AG04449 (cell line): ENCODE measurements at regions not wholly inside any gene's neighbourhood (a gene's known extent, or its start where the extent isn't known, plus 50 kb on each side); places are given as distances from the start of the nearest gene placed in this dataset.

Experiments used
- CTCF ChIA-PET: fragments of 350-600 bp; formaldehyde crosslinking; extraction: SDS; loops from one replicate; lab custom pipeline; 2021; ENCODE audit warnings: antibody characterized with exemption; lab: Yijun Ruan, JAX
- POLR2A ChIA-PET: fragments of 400-600, 350-600 bp; formaldehyde crosslinking; extraction: SDS; loops from one replicate; lab custom pipeline; 2020; ENCODE audit warnings: antibody characterized with exemption, inconsistent platforms; lab: Yijun Ruan, JAX
- DNase-seq: peaks from one replicate; pipeline ENCODE4 v3.0.0-alpha.2; 2010; ENCODE audit warnings: low read depth, low spot score
- H3K4me3 ChIP-seq: 2 replicates; pipeline ENCODE4 v1.5.1; 2011; ENCODE audit warnings: low read depth, mild to moderate bottlenecking, control low read depth, low read length
- TF ChIP-seq, protein P1 (sequence below): IDR thresholded peaks from one replicate; pipeline ENCODE4 v1.5.1; 2011; ENCODE audit warnings: mild to moderate bottlenecking, moderate library complexity, low read length, control low read depth, inconsistent platforms; ENCODE audit not compliant: insufficient read depth; ENCODE audit errors: missing control alignments

DNA sequence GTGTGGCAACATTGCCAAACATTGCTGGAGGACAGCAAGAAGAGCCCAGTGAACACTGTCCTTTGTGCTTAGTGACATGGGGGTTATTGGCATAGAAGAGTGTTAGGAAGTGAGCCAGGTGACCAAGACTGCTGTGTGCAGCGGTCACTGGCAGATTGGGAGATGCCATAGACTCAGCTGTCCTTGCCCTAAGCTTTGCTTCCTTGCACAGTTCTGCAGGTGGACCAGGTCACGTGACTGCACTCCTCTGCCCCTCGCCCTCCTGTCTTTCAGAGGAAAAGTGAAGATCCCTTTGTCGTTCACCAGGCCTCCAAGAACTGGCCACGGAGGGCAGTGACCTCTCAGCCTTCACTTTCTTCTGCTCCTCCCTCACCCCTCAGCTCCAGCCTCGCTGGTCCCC, 215.6 kb upstream of the SMIM21 start:
- CTCF ChIA-PET: no interaction called here
- POLR2A ChIA-PET: no interaction called here
- H3K4me3 ChIP-seq: no peak overlapping the region
- TF ChIP-seq, protein P1, sequence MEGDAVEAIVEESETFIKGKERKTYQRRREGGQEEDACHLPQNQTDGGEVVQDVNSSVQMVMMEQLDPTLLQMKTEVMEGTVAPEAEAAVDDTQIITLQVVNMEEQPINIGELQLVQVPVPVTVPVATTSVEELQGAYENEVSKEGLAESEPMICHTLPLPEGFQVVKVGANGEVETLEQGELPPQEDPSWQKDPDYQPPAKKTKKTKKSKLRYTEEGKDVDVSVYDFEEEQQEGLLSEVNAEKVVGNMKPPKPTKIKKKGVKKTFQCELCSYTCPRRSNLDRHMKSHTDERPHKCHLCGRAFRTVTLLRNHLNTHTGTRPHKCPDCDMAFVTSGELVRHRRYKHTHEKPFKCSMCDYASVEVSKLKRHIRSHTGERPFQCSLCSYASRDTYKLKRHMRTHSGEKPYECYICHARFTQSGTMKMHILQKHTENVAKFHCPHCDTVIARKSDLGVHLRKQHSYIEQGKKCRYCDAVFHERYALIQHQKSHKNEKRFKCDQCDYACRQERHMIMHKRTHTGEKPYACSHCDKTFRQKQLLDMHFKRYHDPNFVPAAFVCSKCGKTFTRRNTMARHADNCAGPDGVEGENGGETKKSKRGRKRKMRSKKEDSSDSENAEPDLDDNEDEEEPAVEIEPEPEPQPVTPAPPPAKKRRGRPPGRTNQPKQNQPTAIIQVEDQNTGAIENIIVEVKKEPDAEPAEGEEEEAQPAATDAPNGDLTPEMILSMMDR: no peak
- DNase-seq: no peak

DNA sequence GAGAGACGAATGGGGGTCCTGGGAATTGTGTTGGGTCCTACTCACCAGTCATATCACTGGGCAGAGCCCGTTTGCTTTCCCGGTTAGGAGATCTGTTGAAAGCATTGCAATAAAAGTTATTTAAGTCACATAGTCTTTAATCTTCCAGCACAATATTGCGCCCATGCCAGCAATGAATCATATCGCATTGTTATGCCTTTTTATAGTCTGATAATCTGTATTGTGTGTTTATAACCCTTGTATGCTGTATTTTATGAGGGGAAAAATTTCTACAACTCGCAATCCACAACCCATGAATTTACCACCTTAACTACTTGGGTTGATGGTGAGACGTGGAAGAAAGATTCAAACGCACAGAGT, 211.9 kb upstream of the SMIM21 start:
- DNase-seq: no peak
- ChIA-PET POLR2A (no interaction called here), CTCF (no interaction called here)
- H3K4me3 ChIP-seq: no peak overlapping the region
- TF ChIP-seq, protein P1: no peak

DNA sequence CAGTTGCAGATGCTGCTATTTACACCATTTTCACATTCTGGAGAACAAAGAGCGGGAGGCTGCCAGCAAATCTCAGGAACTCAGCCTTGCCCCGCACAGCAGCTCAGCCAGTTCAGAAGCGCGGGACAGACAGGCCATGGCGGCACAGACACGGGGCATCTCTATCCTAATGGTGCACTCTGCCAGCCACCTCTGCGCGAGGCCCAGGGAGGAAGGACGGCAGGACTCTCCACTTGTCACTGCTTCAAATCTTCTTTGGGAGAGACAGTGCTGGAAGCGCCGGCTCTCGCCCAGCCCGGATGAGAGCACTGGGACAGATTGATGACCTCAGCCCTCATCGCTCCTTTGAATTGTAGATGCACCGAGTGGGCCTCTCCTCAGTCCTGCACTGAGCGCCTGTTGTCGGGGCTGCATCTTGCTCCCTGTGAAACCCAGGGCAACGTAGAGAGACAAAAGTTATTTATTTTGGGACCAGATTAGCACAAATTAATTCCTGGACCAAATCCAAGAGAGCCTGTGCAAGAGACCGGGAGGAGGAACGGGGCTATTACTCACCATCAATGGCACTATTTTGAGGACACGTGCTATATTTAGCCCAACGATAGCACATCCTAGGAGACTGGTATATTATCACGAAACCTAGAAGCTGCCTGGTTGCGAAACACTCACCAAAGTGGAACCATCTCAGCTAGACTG, 211.4 kb upstream of the SMIM21 start:
- DNase-seq: no peak
- ChIA-PET CTCF (no interaction called here), POLR2A (no interaction called here)
- TF ChIP-seq, protein P1: no peak
- H3K4me3 ChIP-seq: peak overlapping the region; percentile 46

DNA sequence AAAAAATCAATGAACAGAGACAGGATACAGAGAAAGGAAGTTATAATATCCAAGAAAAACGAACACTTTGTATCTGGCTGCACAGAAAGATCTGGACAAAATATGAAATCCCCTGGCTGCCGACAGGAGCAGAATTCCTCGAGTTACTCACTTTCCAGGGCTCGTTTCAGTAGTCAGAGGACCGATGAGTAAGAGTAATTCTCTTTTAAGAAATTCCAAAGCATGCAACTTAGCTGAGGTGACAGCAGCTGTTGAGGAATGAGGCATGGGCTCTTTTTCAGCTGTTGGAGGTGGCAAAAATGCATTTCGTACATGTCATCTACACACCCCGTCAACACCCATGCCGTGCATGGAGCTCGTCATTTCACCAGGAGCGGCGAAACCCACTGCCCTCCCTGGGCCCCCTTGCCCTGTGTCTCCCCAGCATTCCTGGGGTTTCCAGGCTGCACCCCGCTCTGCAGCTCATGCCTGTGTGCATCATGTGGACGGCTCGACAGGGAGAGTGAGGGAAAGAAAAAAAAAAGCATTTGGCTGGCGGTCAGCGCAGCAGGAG, 210.8 kb upstream of the SMIM21 start:
- DNase-seq: peak; percentile 9
- TF ChIP-seq, protein P1: peak; percentile 13
- H3K4me3 ChIP-seq: peak overlapping the region; percentile 46
- ChIA-PET POLR2A (interaction anchor here (0.6 kb wide), 1 partner anchor 56 kb away, joined by 3 read pairs; no protein-coding TSS in a partner anchor), CTCF (no interaction called here)

DNA sequence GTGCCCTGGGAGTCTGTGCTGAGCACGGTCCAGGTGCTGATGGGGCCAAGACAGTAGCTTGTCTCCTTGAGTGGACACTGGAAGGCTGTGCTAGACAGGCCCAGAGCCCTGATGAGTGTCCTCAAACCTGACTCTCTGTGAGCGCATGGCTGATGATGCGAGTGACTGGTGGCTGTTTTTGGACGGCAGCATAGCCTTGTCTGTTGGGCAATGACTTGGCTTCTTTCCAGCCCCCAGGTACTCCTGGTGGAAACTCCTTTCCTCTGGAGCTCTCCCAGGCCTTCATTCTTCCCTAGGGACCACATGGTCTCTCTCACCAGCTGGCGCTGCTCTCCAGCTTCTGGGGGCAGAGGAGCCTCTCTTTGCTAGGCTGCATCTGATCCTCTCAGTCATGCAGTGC, 207.6 kb upstream of the SMIM21 start:
- no peak for DNase-seq
- ChIA-PET POLR2A (no interaction called here), CTCF (no interaction called here)
- TF ChIP-seq, protein P1: no peak
- no peak overlapping the region for H3K4me3 ChIP-seq

DNA sequence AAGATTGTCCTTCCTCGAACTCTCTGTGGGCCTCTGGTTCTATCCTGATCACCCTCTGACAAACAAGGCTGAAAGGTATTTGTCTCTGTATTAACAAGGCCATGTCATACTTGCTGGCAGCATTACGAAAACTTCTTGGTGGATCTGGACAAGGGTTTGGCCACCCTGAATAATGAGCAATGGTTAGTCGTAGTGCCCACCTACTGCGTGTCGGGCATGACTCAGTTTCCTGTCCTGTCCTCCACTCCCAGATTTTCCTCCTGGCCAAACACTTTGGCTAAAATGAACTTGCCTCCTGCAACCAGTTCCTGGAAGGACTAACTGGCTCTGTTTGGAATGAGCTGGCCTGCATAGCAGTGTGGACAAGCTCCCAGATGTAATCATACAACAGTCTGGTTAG, 198.5 kb upstream of the SMIM21 start:
- H3K4me3 ChIP-seq: no peak overlapping the region
- TF ChIP-seq, protein P1: no peak
- POLR2A ChIA-PET: no interaction called here
- no peak for DNase-seq
- CTCF ChIA-PET: no interaction called here
